ENCODE measurements at regions not wholly inside any gene's neighbourhood (a gene's known extent, or its start where the extent isn't known, plus 50 kb on each side); places are given as distances from the start of the nearest gene placed in this dataset.

DNA sequence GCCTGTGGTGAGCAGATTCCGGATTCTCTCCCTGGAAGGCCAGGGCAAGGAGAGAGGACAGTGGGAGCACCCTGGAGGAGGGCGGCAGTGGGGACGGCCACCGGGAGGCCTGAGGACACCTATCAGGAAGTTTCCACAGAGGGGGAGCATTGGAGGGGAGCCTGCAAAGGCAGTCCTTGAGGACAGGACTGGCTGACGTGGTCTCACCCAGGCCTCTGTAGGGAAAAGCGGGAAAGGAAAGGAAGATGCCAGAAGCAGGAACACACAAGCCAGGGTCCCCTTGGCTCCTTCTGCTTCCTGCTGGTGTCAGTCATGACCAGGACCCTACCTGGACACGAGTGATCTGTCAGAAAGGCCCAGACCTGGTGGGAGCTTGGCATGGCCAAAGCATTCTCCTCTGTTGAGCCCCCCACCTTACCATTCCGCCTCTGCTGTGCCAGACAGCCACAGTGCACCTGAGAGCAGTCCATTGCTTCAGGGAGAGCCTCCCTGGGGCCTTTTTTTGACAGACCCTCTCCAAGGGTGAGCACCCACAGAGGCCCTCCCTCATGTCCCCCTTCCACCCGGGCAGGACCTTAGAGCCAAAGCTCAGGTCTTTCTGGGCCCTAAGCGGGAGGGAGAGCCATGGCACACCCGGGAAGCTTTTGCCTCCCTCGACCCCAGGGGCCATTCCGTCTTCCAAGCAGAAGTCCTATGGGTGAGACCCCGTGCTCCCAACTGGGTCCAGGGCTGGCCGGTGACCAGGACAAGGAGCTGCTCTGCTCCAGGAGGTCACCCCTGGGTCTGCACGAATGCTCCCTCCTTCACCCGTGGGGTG is 333.1 kb downstream of the DYSF start:
- DNase-seq (ENCODE audit: extremely low read depth in 1 of 2, low read depth in 1 of 2) = no peak

DNA sequence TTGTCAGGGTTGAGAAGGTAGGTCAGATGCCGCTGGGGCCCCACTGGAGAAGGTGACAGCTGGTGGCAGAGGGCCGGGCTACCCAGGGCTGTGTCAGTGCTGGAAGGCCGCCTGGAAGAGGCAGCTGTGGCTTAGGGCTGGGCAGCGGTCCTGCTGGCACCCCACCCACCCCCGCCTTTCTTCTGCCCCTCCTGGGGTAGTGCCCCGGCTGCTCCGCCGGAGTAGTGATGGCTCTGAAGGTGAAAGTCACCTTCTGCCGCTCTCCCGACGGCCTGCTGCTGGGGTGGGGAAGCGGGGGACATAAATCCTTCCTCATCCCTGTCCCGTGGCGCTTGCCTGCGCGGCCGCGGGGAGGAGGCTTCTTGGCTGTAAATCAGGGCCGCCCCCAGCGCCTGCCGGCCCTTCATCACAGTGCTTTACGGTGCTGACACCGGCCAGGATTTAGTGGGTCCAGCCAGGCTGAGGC is 332.2 kb downstream of the DYSF start:
- DNase-seq (ENCODE audit: extremely low read depth in 1 of 2, low read depth in 1 of 2) = no peak

DNA sequence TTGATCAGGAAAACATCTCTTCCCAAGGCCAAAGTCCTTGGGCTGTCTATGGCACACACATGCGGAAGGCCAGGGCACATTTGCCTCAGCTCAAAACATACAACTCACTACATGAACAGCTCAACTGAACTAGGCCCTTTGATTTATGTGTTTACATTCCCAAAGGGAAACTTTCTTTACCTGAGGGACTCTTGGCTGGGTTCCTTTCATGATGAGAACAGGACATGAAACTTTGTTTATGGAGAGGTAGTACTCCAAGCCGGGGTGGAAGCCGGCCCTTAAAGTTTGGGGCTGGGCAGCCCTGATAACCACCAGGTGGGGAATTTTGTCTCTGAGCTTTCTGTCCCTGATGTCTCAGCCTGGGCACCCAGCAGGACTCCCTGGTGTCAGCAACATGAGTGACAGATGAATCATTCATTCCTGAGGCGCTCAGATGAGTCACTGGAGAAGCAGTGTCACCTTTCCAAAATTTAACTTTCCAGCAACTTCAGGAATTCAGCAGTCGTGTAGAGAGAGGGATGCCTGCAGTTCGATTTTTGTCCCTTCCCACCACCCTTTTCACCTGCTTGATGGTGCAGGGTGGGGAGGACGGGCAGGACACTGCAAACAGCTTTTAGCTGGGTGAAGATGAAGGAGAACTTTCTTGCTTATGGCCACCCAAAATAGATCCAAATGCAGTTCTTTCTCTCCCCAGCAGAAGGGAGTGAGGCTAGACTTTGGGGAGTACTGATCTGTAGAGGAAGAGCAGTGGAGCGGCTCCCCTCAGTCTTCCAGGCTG is 331.6 kb downstream of the DYSF start:
- DNase-seq (ENCODE audit: extremely low read depth in 1 of 2, low read depth in 1 of 2) = no peak

DNA sequence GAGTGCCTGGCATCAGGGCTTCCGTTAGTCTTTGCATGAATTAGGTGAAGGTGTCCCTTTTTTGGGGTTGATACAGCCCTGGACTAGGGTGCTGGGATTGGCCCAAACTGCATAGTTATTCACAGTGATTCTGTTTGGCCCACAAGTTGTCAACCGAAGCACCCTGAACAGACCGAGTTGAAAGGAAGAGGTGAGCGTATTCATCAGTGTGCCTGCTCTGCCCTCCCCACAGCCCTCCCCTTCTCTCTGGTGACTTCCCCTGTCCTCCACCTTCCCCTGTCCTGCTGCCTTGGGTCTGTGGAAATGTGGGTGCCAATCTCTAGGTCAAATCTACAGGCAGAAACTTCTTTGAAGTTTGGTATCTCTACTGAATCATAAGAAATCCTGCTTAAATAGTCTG is 330.5 kb downstream of the DYSF start:
- DNase-seq (ENCODE audit: extremely low read depth in 1 of 2, low read depth in 1 of 2) = no peak

DNA sequence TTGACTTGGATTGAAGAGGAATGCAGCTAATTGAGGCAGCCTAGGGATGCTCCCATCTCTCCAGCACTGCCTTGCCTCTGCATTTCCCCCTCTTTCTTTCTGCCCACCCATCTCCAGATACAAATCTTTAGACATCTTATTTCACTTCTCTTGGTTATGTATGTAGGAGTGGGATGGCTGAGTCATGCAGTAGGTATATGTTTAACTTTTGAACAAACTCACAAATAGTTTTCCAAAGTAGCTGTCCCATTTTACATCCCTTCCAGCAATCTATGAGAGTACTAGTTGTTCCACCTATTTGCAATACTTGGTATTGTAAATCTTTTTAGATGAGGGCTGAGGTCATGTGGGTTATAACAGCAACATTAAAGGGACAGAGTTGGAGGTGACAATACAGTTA is 329.9 kb downstream of the DYSF start:
- no peak for DNase-seq (ENCODE audit: extremely low read depth in 1 of 2, low read depth in 1 of 2)

DNA sequence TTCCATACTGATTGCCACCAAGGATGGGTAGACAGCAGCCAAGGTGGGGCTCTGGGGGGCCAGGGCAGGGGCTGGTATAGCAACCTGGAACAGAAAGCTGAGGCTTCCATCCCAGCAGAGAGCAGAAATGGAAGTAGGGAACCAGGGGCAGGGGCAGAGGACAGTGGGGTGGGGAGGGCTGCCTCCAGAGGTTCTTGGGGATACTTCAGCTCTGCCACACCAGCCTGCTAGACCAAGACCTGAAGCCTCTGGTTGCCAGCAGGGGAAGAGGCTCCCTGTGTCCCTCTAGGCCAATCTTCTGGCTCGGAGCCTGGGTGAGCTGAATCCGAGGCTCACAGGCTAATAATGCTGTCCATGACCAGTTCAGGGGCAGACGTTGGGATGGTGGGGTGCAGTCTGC is 329.0 kb downstream of the DYSF start:
- no peak for DNase-seq (ENCODE audit: extremely low read depth in 1 of 2, low read depth in 1 of 2)

DNA sequence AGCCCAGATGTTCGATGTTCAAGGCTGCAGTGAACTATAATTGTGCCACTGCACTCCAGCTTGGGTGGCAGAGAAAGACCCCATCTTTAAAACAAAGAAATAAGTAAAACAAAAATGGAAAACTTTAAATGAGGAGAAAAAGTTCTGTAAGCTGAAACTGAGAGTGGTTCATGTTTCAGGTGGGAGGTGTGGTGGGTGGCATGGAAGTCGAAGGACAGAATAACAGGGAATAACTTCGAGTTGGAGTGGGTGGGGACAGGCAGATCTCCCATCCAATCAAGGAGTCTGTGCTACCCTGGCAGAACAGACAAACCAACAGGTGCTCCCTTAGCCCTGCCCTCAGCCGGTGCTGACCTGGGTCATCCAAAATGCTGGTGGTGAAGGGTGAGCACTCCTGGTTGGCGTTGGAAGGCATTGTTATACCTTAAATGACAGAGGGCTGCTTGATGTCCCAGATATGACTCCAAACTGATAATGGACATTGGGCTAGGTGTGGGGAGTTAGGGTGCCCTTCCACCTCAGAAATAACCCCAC is 328.4 kb downstream of the DYSF start:
- no peak for DNase-seq (ENCODE audit: extremely low read depth in 1 of 2, low read depth in 1 of 2)

DNA sequence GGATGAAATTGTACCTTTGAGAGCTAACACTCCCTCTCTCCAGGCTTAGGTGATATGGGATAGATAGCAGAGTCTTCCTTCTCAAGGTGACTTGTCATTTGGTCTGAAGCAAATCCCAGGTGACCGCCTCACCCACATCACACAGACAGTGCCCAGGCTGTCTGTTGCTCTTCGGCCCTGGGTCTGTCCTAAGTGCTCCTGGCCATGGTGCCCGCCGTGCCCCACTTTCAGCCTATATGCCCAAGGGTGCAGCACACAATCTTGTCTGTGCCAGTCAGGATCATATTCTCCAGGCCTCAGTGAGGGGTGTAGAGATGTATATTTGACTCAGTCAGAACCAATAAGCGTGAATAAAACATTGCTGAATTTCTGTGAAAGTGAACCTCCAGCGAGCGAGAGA is 326.8 kb downstream of the DYSF start:
- DNase-seq (ENCODE audit: extremely low read depth in 1 of 2, low read depth in 1 of 2) = no peak

DNA sequence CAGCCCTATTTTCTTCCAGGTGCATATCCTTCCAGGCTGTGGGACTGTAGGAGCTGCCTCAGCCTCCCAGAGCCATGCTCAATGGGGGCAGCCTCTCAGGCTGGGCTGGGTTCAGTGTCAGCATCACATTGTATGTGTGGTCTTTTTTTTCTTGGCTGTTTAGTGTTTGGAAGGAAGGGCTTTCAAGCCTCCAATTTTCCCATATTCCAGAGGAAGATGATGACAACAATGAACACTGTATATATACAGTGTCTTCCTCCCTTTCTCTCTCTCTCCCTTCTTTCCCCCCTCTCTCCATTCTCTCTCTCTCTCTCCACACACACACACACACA is 326.4 kb downstream of the DYSF start:
- no peak for DNase-seq (ENCODE audit: extremely low read depth in 1 of 2, low read depth in 1 of 2)

DNA sequence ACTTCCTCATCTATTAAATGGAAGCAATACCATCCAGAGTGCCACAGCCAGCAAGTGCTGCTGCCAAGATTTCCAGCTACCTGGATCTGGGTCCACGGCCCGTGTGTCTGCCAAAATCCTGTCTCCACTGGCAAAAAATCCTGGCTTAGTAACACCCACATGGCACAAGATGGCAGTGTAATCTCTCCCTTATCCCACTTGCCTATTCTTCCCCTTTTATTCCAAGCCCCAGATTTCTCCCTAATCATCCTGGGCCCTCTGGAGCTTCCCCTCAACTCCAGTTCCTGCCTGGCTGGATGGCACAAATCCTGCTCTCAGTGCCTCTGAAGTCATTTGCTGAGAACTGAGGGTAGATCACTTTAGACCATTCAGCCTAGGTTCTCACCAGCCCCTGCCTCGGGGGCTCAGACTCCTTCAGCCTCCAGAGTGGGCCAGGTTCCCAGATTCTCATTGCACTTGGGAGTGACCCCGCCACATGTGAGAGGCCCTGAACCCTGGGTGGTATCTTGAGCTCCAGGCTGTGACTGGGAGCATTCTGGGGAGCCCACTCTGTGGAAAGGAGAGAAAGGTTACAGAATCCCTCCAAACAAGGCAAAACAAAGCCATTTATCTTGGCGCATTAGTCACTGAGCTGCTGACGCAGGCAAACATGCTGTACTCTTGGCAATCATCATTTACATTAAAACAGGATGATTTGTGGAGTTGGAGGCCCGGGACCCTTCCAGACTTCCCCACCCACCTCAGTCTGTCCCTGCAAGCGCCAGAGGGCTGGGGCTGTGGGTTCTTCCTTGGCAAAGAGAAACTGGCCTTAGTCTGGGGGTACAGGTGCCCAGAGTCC is 325.8 kb downstream of the DYSF start:
- DNase-seq (ENCODE audit: extremely low read depth in 1 of 2, low read depth in 1 of 2) = no peak

DNA sequence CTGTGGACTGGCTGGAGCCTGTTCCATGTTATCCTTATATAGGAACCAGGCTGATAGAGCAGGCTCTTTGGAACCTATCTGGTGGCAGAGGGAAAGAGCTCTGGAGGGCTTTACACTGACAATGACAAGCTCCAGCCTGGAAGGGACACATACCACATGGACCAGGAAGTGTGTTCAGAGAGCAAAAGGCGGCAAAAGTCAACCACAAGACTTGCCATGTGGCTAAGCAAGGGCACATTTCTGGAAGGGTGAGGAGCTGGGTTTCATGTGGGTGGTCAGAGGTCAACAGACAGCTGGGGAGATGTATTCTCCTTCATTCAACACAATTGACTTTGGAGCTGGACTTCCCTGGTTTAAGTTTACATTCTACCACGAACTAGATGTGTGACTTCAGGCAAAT is 325.2 kb downstream of the DYSF start:
- no peak for DNase-seq (ENCODE audit: extremely low read depth in 1 of 2, low read depth in 1 of 2)

DNA sequence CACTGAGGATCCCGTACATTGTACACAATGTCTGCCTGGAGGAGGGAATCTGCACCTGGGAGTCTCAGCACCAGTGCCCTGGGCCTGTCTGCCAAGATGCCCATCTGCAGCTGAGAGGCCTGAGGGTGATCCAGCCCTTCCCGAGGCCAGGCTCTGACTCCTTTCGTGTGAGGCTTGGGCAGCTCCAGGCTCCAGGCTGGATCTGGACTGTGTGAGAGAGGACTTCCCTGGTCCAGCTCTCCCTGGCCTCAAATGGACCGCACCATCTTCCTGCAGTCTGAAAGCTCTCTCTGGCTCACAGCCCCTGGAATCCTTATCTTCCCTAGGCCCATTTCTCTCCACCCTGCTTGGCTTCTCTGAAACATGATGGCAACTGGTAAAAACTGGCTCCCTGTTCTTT is 324.6 kb downstream of the DYSF start:
- no peak for DNase-seq (ENCODE audit: extremely low read depth in 1 of 2, low read depth in 1 of 2)

DNA sequence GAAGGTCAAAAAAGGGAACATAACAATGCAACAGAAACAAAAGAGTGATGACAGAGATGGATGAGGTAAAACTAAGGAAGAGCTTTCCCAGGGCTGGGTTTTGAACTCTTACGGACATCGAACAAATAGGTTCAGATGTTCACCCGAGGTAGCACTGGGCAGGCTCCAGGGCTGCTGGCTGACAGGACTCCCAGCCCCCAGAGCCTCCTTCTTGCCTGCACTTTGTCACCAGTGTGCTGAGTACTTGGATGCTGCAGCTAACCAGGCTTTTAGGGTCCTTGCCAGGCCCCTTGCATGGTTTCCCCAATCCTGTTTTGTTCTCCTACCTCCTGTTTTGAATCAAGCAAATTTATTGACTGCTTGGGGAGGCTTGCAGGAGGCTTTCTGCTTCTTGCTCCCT is 322.9 kb downstream of the DYSF start:
- no peak for DNase-seq (ENCODE audit: extremely low read depth in 1 of 2, low read depth in 1 of 2)

DNA sequence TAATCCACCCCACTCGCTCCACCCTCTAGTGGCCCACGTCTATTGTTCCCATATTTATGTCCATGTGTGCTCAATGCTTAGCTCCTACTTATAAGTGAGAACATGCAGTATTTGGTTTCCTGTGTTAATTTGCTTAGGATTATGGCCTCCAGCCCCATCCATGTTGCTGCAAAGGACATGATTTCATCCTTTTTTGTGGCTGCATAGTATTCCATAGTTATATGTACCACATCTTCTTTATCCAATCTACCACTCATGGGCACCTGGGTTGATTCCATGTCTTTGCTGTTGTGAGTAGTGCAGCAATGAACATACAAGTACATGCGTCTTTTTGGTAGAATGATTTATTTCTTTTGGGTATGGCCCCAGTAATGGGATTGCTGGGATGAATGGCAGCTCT is 319.9 kb downstream of the DYSF start:
- DNase-seq (ENCODE audit: extremely low read depth in 1 of 2, low read depth in 1 of 2) = no peak

DNA sequence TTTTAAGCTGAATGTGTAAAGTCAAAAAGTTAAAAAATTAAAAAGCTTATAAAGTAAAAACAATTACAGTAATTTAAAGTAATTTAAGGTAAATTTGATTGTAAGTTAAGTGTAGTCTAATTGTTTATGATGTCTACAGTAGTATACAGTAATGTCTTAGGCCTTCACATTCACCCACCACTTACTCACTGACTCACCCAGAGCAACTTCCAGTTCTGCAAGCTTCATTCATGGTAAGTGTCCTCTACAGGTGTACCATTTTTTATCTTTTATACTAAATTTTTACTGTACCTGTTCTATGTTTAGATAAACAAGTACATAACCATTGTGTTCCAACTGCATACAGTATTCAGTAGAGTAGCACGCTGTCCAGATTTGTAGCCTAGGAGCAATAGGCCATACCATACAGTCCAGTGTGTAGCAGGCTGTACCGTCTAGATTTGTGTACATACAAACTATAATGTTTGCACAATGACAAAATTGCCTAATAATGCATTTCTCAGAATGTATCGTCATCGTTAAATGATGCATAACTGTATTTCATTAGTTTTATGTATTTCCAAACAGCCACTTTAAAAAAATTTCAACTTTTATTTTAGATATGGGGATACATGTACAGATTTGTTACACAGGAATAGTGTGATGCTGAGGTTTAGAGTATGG is 319.3 kb downstream of the DYSF start:
- DNase-seq (ENCODE audit: extremely low read depth in 1 of 2, low read depth in 1 of 2) = no peak

DNA sequence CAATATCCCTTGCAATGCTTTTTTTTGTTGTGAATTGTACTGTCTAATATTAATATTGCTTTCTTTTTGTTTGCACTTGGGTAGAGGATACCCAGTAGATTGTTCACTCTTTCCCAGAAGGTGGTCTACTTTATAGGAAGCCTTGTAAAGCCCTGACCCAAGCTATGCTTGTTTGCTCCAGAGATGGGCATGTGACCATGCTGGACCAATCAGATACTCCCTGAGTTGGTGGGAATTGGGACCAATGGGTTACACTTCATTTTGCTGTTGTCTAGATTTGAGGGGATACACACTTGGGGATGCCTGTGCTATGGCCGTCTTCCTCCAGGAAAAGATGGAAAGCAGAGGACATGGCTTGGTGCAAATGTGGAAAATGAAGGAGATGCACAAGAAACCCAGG is 314.3 kb downstream of the DYSF start:
- no peak for DNase-seq (ENCODE audit: extremely low read depth in 1 of 2, low read depth in 1 of 2)

DNA sequence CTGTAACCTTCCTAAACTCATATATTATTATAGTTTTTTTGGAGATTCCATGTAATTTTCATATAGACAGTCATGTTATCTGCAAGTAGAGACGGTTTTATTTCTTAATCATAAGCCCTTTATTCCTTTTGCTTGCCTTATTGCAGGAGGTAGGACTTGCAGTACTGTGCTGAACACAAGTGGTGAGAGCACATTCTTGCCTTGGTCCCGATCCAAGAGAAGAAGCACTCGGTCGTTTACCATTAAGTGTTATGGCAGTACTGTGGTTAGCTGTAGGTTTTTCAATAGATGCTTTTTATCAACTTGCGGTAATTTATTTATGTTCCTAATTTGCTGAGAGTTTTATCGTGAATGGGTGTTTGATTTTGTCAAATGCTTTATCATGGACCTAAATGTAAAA is 305.7 kb downstream of the DYSF start:
- no peak for DNase-seq (ENCODE audit: extremely low read depth in 1 of 2, low read depth in 1 of 2)

DNA sequence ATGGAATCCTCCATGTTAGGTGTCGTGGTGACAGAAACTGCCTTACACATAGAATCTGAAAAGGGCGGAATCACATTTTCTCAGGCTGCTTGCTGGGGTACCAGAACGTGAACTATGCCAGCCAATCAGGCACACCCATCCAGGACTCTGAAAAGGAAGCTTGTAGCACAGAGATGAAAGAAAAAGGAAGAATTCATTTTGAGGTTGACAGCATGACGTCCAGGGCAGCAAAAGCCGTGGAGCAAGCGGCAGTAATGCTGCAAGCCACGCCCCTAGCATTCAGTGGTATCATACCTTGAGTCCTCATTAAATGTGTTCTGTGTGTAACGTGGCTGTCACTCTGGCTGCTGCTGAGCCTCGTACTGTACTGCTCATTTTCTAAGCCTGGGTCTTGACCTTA is 304.0 kb downstream of the DYSF start:
- no peak for DNase-seq (ENCODE audit: extremely low read depth in 1 of 2, low read depth in 1 of 2)

DNA sequence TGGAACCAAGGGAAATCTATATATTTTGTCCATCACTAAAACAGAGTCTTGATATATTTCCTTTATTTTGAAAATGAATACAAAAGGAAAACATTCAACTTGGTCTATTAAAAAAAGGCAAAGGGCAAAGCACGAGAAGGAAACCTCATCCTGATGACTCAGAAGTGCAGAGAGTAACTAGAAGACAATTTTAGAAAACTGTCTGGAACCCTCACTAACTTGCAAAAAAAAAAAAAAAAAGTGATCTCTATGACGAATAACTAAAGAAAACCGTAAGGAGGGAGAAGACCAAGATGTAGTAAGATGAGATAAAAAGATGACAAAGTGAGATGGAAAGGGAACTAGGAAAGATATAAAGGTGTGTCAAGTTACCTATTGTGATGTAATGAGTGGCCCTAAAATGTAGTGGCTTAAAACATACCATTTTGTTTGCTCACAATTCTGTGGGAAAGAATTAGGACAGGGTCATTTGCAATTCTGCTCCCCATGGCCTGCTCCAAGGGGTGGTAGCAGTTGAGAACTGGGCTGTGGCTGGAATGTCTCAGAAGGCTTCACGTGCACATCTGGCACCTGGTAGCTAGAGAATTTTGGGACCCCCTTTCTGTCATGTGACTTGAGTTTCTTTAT is 303.0 kb downstream of the DYSF start:
- DNase-seq (ENCODE audit: extremely low read depth in 1 of 2, low read depth in 1 of 2) = no peak

DNA sequence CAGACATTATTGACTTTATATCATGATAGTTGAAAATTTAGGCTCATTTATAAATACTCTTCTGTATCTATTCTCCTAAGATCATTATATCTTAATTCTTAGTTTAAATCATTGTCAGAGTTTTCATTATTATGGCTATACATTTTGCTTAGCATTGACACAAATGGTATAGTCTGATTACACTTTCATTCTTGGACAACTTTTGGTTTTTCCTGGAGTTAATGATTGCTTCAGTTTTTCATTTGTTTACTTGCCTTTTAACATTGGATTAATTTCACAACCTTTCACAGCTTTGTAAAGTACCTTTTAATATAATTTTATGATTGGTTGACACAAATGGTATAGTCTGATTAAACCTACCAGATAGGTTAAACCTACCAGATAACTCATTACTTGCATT is 298.2 kb downstream of the DYSF start:
- no peak for DNase-seq (ENCODE audit: extremely low read depth in 1 of 2, low read depth in 1 of 2)
